ENCODE measurements at regions not wholly inside any gene's neighbourhood (a gene's known extent, or its start where the extent isn't known, plus 50 kb on each side); places are given as distances from the start of the nearest gene placed in this dataset.

- TF ChIP-seq, protein P1, sequence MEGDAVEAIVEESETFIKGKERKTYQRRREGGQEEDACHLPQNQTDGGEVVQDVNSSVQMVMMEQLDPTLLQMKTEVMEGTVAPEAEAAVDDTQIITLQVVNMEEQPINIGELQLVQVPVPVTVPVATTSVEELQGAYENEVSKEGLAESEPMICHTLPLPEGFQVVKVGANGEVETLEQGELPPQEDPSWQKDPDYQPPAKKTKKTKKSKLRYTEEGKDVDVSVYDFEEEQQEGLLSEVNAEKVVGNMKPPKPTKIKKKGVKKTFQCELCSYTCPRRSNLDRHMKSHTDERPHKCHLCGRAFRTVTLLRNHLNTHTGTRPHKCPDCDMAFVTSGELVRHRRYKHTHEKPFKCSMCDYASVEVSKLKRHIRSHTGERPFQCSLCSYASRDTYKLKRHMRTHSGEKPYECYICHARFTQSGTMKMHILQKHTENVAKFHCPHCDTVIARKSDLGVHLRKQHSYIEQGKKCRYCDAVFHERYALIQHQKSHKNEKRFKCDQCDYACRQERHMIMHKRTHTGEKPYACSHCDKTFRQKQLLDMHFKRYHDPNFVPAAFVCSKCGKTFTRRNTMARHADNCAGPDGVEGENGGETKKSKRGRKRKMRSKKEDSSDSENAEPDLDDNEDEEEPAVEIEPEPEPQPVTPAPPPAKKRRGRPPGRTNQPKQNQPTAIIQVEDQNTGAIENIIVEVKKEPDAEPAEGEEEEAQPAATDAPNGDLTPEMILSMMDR (IDR thresholded peaks at IDR 0.05), result no peak
- TF ChIP-seq POLR2A (IDR thresholded peaks at IDR 0.05) (no peak), EP300 (IDR thresholded peaks at IDR 0.05) (no peak)
Measured at GRCh38 chr18:61741881-61742454, 150.8 kb downstream of the RNF152 start.

All from tibial nerve (tissue), 4 donors.